ENCODE measurements at regions not wholly inside any gene's neighbourhood (a gene's known extent, or its start where the extent isn't known, plus 50 kb on each side); places are given as distances from the start of the nearest gene placed in this dataset.

- TF ChIP-seq POLR2A (IDR thresholded peaks at IDR 0.05; ENCODE audit: low read depth, low read length) (no peak), SPI1 (IDR thresholded peaks at IDR 0.05; ENCODE audit: low read depth, low read length) (no peak)
Measured at GRCh38 chr10:128373071-128373749, 247.0 kb upstream of the MKI67 start.

Measured in GM12891 (cell line).